Limb (tissue), 2 donors: ENCODE measurements at regions not wholly inside any gene's neighbourhood (a gene's known extent, or its start where the extent isn't known, plus 50 kb on each side); places are given as distances from the start of the nearest gene placed in this dataset.

ENCODE experiments used
- DNase-seq, 2 donors: peaks; one replicate each; pipeline ENCODE4 v3.0.0-alpha.2; 2016; ENCODE audit errors: extremely low spot score in 2 of 2

GRCh38 chr5:158644301-158644700, 455.4 kb downstream of the EBF1 start:
- no peak for DNase-seq

GRCh38 chr5:158643840-158644239, 455.9 kb downstream of the EBF1 start:
- no peak for DNase-seq

- DNase-seq: no peak
These were observed 456.8 kb downstream of the EBF1 start for GRCh38 chr5:158642879-158643278.

- no peak for DNase-seq
These were observed 458.7 kb downstream of the EBF1 start for GRCh38 chr5:158641016-158641415.

GRCh38 chr5:158640593-158640980, 459.1 kb downstream of the EBF1 start:
- DNase-seq: no peak

GRCh38 chr5:158639881-158640592, 459.7 kb downstream of the EBF1 start:
- no peak for DNase-seq

- DNase-seq: no peak
These were observed 461.3 kb downstream of the EBF1 start for GRCh38 chr5:158638396-158638795.

- no peak for DNase-seq
These were observed 462.7 kb downstream of the EBF1 start for GRCh38 chr5:158637039-158637438.

GRCh38 chr5:158635565-158635964, 464.2 kb downstream of the EBF1 start:
- no peak for DNase-seq

GRCh38 chr5:158634714-158635113, 465.0 kb downstream of the EBF1 start:
- no peak for DNase-seq

GRCh38 chr5:158629591-158630312, 470.0 kb downstream of the EBF1 start:
- no peak for DNase-seq

GRCh38 chr5:158626718-158627117, 473.0 kb downstream of the EBF1 start:
- no peak for DNase-seq

- no peak for DNase-seq
These were observed 475.7 kb downstream of the EBF1 start for GRCh38 chr5:158623971-158624370.

GRCh38 chr5:158621391-158621790, 478.3 kb downstream of the EBF1 start:
- DNase-seq: peak in 1 of 2 donors; percentile 41

GRCh38 chr5:158619083-158619788, 480.5 kb downstream of the EBF1 start:
- peak in 1 of 2 donors; percentile 18 for DNase-seq

- DNase-seq: peak in 1 of 2 donors; percentile 33
These were observed 481.5 kb downstream of the EBF1 start for GRCh38 chr5:158618256-158618655.

- no peak for DNase-seq
These were observed 483.0 kb downstream of the EBF1 start for GRCh38 chr5:158616707-158617106.

GRCh38 chr5:158614951-158615350, 484.8 kb downstream of the EBF1 start:
- DNase-seq: no peak

GRCh38 chr5:158611581-158611980, 488.1 kb downstream of the EBF1 start:
- no peak for DNase-seq

GRCh38 chr5:158610051-158610415, 489.7 kb downstream of the EBF1 start:
- no peak for DNase-seq

- no peak for DNase-seq
These were observed 490.2 kb downstream of the EBF1 start for GRCh38 chr5:158609333-158610050.

- DNase-seq: no peak
These were observed 492.6 kb downstream of the EBF1 start for GRCh38 chr5:158607088-158607487.
